ENCODE measurements at regions not wholly inside any gene's neighbourhood (a gene's known extent, or its start where the extent isn't known, plus 50 kb on each side); places are given as distances from the start of the nearest gene placed in this dataset.
A peak's percentile ranks its signal among the peaks of the same experiment; 100 is the strongest.
"Not testable (repeated sequence)": the region's sequence is repeated elsewhere in the genome, so short reads cannot be mapped to it uniquely, and the experiment has no call there.

- no peak for DNase-seq (ENCODE audit: low read depth, low spot score)
These were observed 767.1 kb downstream of the UQCRFS1 start for GRCh38 chr19:28445826-28446225.

GRCh38 chr19:28444362-28444761 lies 768.6 kb downstream of the UQCRFS1 start:
- DNase-seq (ENCODE audit: low read depth, low spot score): no peak

- DNase-seq (ENCODE audit: low read depth, low spot score): no peak
These were observed 769.6 kb downstream of the UQCRFS1 start for GRCh38 chr19:28443361-28443760.

- DNase-seq (ENCODE audit: low read depth, low spot score): no peak
These were observed 775.3 kb downstream of the UQCRFS1 start for GRCh38 chr19:28437390-28438346.

GRCh38 chr19:28436320-28436719 lies 776.6 kb downstream of the UQCRFS1 start:
- DNase-seq (ENCODE audit: low read depth, low spot score): no peak

GRCh38 chr19:28435551-28436271 lies 777.2 kb downstream of the UQCRFS1 start:
- DNase-seq (ENCODE audit: low read depth, low spot score): no peak

- DNase-seq (ENCODE audit: low read depth, low spot score): not testable (repeated sequence)
These were observed 778.2 kb downstream of the UQCRFS1 start for GRCh38 chr19:28434794-28435193.

GRCh38 chr19:28434365-28434764 lies 778.6 kb downstream of the UQCRFS1 start:
- DNase-seq (ENCODE audit: low read depth, low spot score): not testable (repeated sequence)

GRCh38 chr19:28433166-28433565 lies 779.8 kb downstream of the UQCRFS1 start:
- not testable (repeated sequence) for DNase-seq (ENCODE audit: low read depth, low spot score)

GRCh38 chr19:28430214-28430613 lies 782.7 kb downstream of the UQCRFS1 start:
- no peak for DNase-seq (ENCODE audit: low read depth, low spot score)

- DNase-seq (ENCODE audit: low read depth, low spot score): no peak
These were observed 783.6 kb downstream of the UQCRFS1 start for GRCh38 chr19:28429356-28429755.

- no peak for DNase-seq (ENCODE audit: low read depth, low spot score)
These were observed 784.1 kb downstream of the UQCRFS1 start for GRCh38 chr19:28428663-28429348.

- no peak for DNase-seq (ENCODE audit: low read depth, low spot score)
These were observed 785.4 kb downstream of the UQCRFS1 start for GRCh38 chr19:28427376-28428083.

- no peak for DNase-seq (ENCODE audit: low read depth, low spot score)
These were observed 786.2 kb downstream of the UQCRFS1 start for GRCh38 chr19:28426730-28427225.

GRCh38 chr19:28426110-28426729 lies 786.7 kb downstream of the UQCRFS1 start:
- no peak for DNase-seq (ENCODE audit: low read depth, low spot score)

GRCh38 chr19:28425046-28425931 lies 787.7 kb downstream of the UQCRFS1 start:
- no peak for DNase-seq (ENCODE audit: low read depth, low spot score)

- no peak for DNase-seq (ENCODE audit: low read depth, low spot score)
These were observed 788.3 kb downstream of the UQCRFS1 start for GRCh38 chr19:28424662-28425045.

- peak; percentile 90 for DNase-seq (ENCODE audit: low read depth, low spot score)
These were observed 788.9 kb downstream of the UQCRFS1 start for GRCh38 chr19:28424077-28424476.

- DNase-seq (ENCODE audit: low read depth, low spot score): no peak
These were observed 789.9 kb downstream of the UQCRFS1 start for GRCh38 chr19:28422791-28423650.

Data from iPS DF 19.7 (cell line).